ENCODE measurements at regions not wholly inside any gene's neighbourhood (a gene's known extent, or its start where the extent isn't known, plus 50 kb on each side); places are given as distances from the start of the nearest gene placed in this dataset.
"Not testable (repeated sequence)": the region's sequence is repeated elsewhere in the genome, so short reads cannot be mapped to it uniquely, and the experiment has no call there.

DNA sequence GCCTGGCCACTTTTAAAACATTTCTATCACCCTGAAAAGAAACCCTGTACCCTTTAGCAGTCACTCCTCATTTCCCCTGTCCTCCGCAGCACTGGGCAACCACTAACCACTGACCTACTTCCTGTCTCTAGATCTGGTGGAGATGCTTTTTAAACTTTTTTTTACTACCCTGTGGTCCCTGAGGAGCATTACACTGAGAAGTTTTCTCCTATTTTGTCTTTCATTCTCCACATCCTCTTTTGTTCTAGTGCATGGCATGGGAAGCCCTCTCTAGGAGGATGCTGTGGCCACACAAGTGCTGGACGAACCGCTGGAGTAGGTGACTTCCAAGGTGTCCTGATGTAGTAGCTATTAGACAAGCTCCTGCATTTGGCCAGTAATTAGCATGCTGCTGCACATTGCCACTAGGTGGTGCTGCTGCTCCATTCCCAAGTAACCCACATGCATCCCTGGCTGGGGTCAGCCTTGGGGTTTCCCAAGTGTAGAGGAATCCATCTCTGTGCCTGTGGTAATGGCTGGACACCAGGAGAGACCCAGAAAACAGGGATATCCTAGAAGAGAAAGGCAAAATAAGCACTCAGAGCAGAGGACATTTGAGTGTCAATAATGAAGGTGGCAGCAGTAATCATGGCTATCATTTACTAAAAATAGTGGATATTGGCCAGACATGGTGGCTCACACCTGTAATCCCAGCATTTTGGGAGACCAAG, 143.8 kb upstream of the CRHR1 start:
- H3K27ac ChIP-seq: no peak overlapping the region
- in situ Hi-C loops (cut with HindIII; ENCODE audit: low pct_ligation_motif_present, low sequenced_read_pairs): no loop called here
- H3K36me3 ChIP-seq (replicated peaks): no peaks in the 10 kb centered on the region
- DNase-seq: peak; percentile 59
- no peaks in the 10 kb centered on the region for H3K27me3 ChIP-seq (replicated peaks)
- TF ChIP-seq, protein P1, sequence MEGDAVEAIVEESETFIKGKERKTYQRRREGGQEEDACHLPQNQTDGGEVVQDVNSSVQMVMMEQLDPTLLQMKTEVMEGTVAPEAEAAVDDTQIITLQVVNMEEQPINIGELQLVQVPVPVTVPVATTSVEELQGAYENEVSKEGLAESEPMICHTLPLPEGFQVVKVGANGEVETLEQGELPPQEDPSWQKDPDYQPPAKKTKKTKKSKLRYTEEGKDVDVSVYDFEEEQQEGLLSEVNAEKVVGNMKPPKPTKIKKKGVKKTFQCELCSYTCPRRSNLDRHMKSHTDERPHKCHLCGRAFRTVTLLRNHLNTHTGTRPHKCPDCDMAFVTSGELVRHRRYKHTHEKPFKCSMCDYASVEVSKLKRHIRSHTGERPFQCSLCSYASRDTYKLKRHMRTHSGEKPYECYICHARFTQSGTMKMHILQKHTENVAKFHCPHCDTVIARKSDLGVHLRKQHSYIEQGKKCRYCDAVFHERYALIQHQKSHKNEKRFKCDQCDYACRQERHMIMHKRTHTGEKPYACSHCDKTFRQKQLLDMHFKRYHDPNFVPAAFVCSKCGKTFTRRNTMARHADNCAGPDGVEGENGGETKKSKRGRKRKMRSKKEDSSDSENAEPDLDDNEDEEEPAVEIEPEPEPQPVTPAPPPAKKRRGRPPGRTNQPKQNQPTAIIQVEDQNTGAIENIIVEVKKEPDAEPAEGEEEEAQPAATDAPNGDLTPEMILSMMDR (IDR thresholded peaks at IDR 0.05; ENCODE audit: low read depth, low read length, missing control alignments): peak; percentile 99
- no peak overlapping the region for H3K4me3 ChIP-seq (ENCODE audit: low read depth, low read length)

DNA sequence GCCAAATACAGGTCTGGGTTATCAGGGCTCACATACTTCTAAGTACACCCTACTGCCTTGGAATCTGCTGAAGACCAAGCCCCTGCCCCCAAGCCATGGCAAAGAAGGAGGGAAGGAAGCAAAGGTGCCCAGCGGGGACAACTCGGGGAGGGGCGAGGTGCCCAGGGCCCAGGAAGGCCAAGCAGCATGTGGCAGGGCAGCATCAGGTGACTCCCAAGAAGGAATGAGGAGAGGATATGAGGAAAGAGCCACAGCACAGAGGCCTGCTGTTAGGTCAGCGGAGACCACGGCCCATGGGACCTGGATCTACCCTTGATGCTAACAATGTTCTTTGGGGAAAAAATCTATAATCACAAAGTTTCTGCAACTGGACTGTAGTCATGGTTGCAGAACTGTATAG, 142.6 kb upstream of the CRHR1 start:
- Histone ChIP-seq H3K4me3 (ENCODE audit: low read depth, low read length) (no peak overlapping the region), H3K27ac (no peak overlapping the region), H3K36me3 (replicated peaks) (no peaks in the 10 kb centered on the region), H3K27me3 (replicated peaks) (no peaks in the 10 kb centered on the region)
- no peak for DNase-seq
- in situ Hi-C loops (cut with HindIII; ENCODE audit: low pct_ligation_motif_present, low sequenced_read_pairs): no loop called here
- TF ChIP-seq, protein P1 (IDR thresholded peaks at IDR 0.05; ENCODE audit: low read depth, low read length, missing control alignments): no peak

DNA sequence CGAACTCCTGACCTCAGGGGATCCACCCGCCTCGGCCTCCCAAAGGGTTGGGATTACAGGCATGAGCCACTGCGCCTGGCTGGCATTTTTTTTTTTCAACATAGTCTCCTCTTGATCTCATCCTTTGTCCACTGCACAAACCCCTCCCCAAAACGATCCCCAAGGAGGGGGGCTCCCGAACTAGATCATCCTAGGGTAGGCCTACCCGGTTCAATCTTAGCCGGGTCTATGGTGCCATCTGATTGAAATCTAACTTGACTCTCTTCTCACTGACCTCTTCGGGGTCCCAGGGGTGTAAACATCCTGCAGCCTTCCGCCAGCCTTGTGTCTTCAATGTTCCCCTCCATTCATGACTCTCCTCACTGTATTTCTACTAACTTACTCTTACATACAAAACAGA, 140.5 kb upstream of the CRHR1 start:
- H3K27ac ChIP-seq: no peak overlapping the region
- H3K4me3 ChIP-seq (ENCODE audit: low read depth, low read length): no peak overlapping the region
- no peaks in the 10 kb centered on the region for H3K27me3 ChIP-seq (replicated peaks)
- DNase-seq: no peak
- H3K36me3 ChIP-seq (replicated peaks): no peaks in the 10 kb centered on the region
- in situ Hi-C loops (cut with HindIII; ENCODE audit: low pct_ligation_motif_present, low sequenced_read_pairs): no loop called here
- TF ChIP-seq, protein P1 (IDR thresholded peaks at IDR 0.05; ENCODE audit: low read depth, low read length, missing control alignments): no peak

DNA sequence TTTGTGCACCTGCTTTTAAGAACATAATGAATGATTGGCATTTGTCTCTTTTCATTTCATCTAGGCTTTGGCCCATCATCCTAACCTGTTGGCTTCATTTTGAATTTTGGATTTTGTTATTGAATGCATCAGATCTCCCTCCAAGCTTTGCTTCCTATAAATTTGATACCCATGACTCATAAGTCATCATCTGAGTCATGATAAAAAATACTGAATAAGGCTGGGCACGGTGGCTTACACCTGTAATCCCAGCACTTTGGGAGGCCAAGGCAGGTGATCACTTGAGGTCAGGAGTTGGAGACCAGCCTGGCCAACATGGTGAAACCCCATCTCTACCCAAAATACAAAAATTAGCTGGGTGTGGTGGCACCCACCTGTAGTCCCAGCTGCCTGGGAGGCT, 139.5 kb upstream of the CRHR1 start:
- H3K27me3 ChIP-seq (replicated peaks); H3K27ac ChIP-seq; H3K36me3 ChIP-seq (replicated peaks); DNase-seq; H3K4me3 ChIP-seq (ENCODE audit: low read depth, low read length); in situ Hi-C loops (cut with HindIII; ENCODE audit: low pct_ligation_motif_present, low sequenced_read_pairs): not testable (repeated sequence)

DNA sequence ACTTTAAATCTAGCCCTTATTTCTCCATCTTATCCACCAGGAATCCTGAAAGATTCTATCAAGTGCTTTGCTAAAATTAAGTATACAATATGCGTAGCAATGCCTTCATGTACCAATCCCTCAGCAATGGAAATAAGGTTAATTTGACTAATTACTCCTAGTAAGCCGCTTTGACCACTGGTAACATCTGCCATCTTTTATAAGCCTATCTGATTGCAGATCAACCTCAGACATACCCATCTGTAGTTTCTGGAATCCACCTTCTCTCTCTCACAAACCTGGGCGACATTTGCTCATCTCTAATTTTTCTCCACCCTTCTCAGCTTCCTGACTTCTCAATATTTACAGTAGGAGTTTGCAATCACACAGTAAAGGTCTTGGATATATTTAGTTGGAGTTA, 138.8 kb upstream of the CRHR1 start:
- Histone ChIP-seq H3K27me3 (replicated peaks) (no peaks in the 10 kb centered on the region), H3K27ac (no peak overlapping the region), H3K36me3 (replicated peaks) (no peaks in the 10 kb centered on the region), H3K4me3 (ENCODE audit: low read depth, low read length) (no peak overlapping the region)
- TF ChIP-seq, protein P1 (IDR thresholded peaks at IDR 0.05; ENCODE audit: low read depth, low read length, missing control alignments): no peak
- DNase-seq: no peak
- in situ Hi-C loops (cut with HindIII; ENCODE audit: low pct_ligation_motif_present, low sequenced_read_pairs): no loop called here

DNA sequence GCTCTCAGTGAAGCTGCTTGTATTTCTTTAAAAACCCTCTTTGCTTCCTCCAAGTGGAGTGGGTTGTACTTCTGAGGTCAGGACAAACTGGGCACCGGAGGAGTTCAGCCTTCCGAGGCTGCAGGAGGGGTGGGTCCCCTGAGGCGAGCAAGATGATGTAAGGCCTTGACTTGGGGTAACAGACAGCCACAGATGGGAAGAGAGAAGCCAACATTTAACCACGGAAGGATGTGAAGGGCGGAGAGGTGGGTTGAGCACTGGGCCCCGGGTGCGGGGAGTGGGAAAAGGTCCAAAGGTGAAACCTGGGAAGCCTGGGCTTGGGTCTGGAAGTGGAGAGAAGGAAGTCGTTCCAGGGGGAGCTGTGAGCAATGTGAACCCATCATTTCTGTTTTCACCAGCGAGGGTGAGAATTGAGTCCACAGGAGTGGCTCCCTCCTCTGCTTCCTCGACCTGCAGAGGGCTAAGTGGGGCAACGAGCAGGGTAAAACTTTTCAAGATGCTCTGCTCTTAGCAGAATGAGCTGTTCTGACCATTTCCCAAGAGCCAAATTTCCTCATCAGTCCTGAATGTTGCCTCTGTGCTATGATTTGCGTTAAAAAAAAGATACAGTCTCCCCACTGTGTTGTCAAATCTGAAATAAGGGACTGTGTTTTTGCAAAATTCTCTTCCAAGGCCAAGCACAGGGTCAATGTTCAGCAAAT, 137.7 kb upstream of the CRHR1 start:
- in situ Hi-C loops (cut with HindIII; ENCODE audit: low pct_ligation_motif_present, low sequenced_read_pairs): no loop called here
- no peaks in the 10 kb centered on the region for H3K27me3 ChIP-seq (replicated peaks)

More for the DNA sequence above, 137.7 kb upstream of the CRHR1 start:
- Histone ChIP-seq H3K4me3 (ENCODE audit: low read depth, low read length) (no peak overlapping the region), H3K27ac (no peak overlapping the region), H3K36me3 (replicated peaks) (no peaks in the 10 kb centered on the region)
- TF ChIP-seq, protein P1 (IDR thresholded peaks at IDR 0.05; ENCODE audit: low read depth, low read length, missing control alignments): no peak
- no peak for DNase-seq

Data from brain microvascular endothelial cell (primary cell).